Left lung (tissue), 4 donors: ENCODE measurements at regions not wholly inside any gene's neighbourhood (a gene's known extent, or its start where the extent isn't known, plus 50 kb on each side); places are given as distances from the start of the nearest gene placed in this dataset.

ENCODE experiments used
- ATAC-seq: fragments of 200-7000 bp; cut with Tn5 transposase; one replicate; pipeline ENCODE4 v1.9.1; 2020; ENCODE audit warnings: moderate library complexity
- DNase-seq, 4 donors: peaks; one replicate each; pipeline ENCODE4 v3.0.0-alpha.2; 2013 to 2020
- H3K27ac ChIP-seq, 2 donors: fragments of 200-600 bp; sonication (generic) in 1 of 2; one replicate each; pipeline versions ENCODE4 v1.5.0 to v1.8.0; 2020 to 2021
- H3K27me3 ChIP-seq, 2 donors: fragments of 200-600 bp; sonication (generic) in 1 of 2; one replicate each; pipeline versions ENCODE4 v1.5.0 to v1.8.0; 2020 to 2021
- H3K36me3 ChIP-seq, 2 donors: fragments of 200-600 bp; sonication (generic) in 1 of 2; one replicate each; pipeline versions ENCODE4 v1.5.0 to v1.8.0; 2020 to 2021
- H3K4me1 ChIP-seq, 2 donors: fragments of 200-600 bp; one replicate each; pipeline ENCODE4 v1.8.0; 2021
- H3K4me3 ChIP-seq, 2 donors: fragments of 200-600 bp; sonication (generic) in 1 of 2; one replicate each; pipeline versions ENCODE4 v1.5.0 to v1.8.0; 2020 to 2021; ENCODE audit warnings: mild to moderate bottlenecking in 1 of 2
- H3K9me3 ChIP-seq, 2 donors: fragments of 200-600 bp; sonication (generic) in 1 of 2; one replicate each; pipeline versions ENCODE4 v1.5.0 to v1.8.0; 2020 to 2021
- CTCF ChIP-seq, 2 donors: fragments of 200-600 bp; sonication (generic) in 1 of 2; IDR thresholded peaks; one replicate each; pipeline versions ENCODE4 v1.5.0 to v1.8.0; 2021; ENCODE audit warnings: antibody characterized with exemption in 2 of 2
- intact Hi-C, 2 donors: fragments of 100-400 bp; cut with DNase I; formaldehyde crosslinking; loops; one replicate each; pipeline versions ENCODE4 v1.11.2 to v1.14.2; 2022
- donor health status: DM: no; HTN: yes; CAD: no.
- donor health status: DM: no; HTN: no; CAD: no.

DNA sequence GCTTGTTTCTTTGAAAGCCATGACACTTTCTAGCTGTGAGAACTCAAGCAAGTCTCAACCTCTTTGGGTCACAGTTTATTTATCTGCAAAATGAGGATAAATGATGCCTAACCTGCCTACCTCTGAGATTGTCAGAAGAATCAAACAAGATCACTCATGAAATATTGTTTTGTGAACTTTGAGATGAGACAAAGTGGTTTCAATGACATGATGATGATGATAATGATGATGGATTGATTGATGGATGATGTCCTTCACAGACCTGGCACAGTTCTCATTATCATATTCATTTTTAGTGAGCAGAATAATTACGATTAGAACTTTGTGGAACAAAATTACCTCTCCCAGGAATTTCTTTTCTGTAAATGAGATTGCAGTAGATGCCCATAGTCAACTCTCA lies 129.2 kb downstream of the HHIPL2 start:
- Histone ChIP-seq H3K4me3 (no peak overlapping the region), H3K36me3 (no peaks in the 10 kb centered on the region), H3K27me3 (no peaks in the 10 kb centered on the region), H3K9me3 (no peaks in the 10 kb centered on the region), H3K27ac (no peak overlapping the region), H3K4me1 (no peaks in the 10 kb centered on the region)
- ATAC-seq (no peak), DNase-seq (no peak)
- intact Hi-C loops, result no loop called here
- TF ChIP-seq CTCF (IDR thresholded peaks at IDR 0.05), result no peak

DNA sequence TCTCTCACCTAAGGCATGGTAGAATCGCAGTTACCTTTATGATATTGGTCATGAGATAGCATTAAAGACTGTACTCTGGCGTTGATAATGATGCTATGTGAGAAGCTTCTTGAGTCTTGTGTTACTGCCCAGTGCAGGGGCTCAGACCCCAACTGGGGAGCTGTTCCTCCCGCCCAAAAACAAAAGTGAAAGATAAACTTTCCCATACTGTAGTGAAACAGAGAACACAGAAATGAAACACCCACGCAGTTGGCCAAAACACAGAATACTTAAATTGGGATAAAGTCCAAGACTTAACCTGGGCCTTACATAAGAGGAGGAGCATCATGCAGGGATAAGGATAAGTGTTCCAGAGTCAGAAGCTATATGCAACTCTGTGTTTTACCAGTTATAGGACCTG lies 130.6 kb downstream of the HHIPL2 start:
- intact Hi-C loops, result no loop called here
- Histone ChIP-seq H3K9me3 (no peaks in the 10 kb centered on the region), H3K36me3 (no peaks in the 10 kb centered on the region), H3K27me3 (no peaks in the 10 kb centered on the region), H3K27ac (no peak overlapping the region), H3K4me1 (no peaks in the 10 kb centered on the region), H3K4me3 (no peak overlapping the region)
- DNase-seq (no peak), ATAC-seq (no peak)
- no peak for TF ChIP-seq CTCF (IDR thresholded peaks at IDR 0.05)

DNA sequence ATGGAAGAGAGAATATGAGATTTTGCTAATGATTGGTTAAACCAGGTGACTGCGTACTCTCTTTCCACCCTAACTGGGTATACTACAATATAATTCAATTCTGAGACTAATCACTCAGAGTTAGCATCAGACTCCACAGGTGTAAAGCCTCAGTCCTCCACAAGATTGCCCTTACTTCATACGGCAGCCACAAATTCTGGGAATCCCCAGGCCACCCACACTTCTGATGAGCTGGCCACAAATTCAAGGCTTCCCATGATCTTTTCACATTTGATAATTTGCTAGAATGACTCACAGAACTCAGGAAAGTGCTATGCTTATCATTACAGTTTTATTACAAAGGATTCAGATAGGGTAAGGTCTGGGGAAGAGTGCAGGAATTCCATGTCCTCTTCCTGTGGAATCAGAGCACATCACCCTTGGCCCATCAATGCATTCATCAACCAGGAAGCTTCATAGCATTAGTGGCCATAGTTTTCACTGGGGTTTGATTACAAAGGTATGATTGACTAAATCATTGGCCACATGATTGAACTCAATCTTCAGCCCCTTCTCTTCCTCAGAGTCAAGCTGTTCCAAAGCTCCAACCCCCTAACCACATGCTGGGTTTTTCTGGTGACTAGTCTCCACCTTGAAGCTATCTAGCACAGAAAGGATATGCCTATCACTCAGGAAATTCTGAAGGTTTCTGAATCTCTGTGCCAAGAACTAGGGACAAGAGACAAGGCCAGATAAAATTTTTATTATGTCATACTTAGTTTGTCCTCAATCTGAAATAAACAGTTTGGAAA lies 131.7 kb downstream of the HHIPL2 start:
- no peak for DNase-seq
- Histone ChIP-seq H3K4me1 (no peaks in the 10 kb centered on the region), H3K27me3 (no peaks in the 10 kb centered on the region), H3K27ac (no peak overlapping the region), H3K9me3 (no peaks in the 10 kb centered on the region), H3K36me3 (no peaks in the 10 kb centered on the region), H3K4me3 (no peak overlapping the region)
- TF ChIP-seq CTCF (IDR thresholded peaks at IDR 0.05), result no peak
- intact Hi-C loops, result no loop called here
- no peak for ATAC-seq

DNA sequence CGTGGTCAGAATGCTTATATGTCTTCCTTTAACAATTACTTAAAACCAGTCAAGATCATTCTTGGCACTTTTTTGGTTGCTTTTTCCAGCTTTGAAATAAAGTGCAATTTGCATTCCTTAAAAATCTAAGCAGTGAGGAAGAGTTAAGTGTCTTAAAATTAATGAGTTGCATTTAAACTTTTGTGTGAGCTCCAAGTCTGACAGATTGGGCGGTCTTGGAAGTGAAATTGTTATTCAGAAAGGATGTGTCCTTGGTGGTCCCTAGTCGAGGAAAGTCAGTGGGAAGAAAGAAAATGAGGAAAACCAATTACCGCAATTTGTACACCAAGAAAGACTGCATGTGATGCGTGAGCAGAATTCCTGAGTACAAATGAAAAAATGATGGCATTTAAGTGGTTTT lies 132.5 kb downstream of the HHIPL2 start:
- TF ChIP-seq CTCF (IDR thresholded peaks at IDR 0.05), result no peak
- no peak for ATAC-seq
- intact Hi-C loops, result no loop called here

GRCh38 chr1:222413991-222414549 lies 133.8 kb downstream of the HHIPL2 start:
- Histone ChIP-seq H3K9me3 (no peaks in the 10 kb centered on the region), H3K27me3 (no peaks in the 10 kb centered on the region), H3K36me3 (no peaks in the 10 kb centered on the region), H3K27ac (no peak overlapping the region), H3K4me1 (no peaks in the 10 kb centered on the region), H3K4me3 (no peak overlapping the region)
- intact Hi-C loops, result no loop called here
- DNase-seq, result no peak
- ATAC-seq, result no peak
- no peak for TF ChIP-seq CTCF (IDR thresholded peaks at IDR 0.05)

More for the DNA sequence above, 132.5 kb downstream of the HHIPL2 start:
- Histone ChIP-seq H3K4me3 (no peak overlapping the region), H3K27me3 (no peaks in the 10 kb centered on the region), H3K4me1 (no peaks in the 10 kb centered on the region), H3K36me3 (no peaks in the 10 kb centered on the region), H3K27ac (no peak overlapping the region), H3K9me3 (no peaks in the 10 kb centered on the region)
- DNase-seq, result no peak
